ENCODE measurements at regions not wholly inside any gene's neighbourhood (a gene's known extent, or its start where the extent isn't known, plus 50 kb on each side); places are given as distances from the start of the nearest gene placed in this dataset.
"Not testable (repeated sequence)": the region's sequence is repeated elsewhere in the genome, so short reads cannot be mapped to it uniquely, and the experiment has no call there.

DNA sequence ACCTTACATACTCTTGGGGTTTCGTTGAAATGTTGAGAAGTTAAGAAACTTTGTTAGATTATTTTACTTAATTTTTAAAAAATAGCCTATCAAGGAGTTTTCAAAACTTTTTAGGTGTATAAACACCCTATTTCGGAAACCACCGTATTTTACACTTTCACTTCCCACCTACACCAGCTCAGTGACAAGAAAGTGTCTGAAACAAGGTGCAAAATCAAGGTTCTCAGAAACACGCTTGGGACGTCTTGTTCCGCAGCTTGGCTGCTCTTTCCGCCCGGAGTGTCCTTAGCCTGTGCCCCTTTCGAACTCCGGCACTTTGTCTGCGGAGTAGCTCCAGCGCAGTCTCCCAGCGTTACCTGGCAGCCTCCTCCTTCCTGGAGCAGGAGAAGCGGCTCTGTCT lies 233.8 kb upstream of the PLGLB1 start:
- TF ChIP-seq, protein P1, sequence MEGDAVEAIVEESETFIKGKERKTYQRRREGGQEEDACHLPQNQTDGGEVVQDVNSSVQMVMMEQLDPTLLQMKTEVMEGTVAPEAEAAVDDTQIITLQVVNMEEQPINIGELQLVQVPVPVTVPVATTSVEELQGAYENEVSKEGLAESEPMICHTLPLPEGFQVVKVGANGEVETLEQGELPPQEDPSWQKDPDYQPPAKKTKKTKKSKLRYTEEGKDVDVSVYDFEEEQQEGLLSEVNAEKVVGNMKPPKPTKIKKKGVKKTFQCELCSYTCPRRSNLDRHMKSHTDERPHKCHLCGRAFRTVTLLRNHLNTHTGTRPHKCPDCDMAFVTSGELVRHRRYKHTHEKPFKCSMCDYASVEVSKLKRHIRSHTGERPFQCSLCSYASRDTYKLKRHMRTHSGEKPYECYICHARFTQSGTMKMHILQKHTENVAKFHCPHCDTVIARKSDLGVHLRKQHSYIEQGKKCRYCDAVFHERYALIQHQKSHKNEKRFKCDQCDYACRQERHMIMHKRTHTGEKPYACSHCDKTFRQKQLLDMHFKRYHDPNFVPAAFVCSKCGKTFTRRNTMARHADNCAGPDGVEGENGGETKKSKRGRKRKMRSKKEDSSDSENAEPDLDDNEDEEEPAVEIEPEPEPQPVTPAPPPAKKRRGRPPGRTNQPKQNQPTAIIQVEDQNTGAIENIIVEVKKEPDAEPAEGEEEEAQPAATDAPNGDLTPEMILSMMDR (IDR thresholded peaks at IDR 0.05 in 2 of 3, conservative IDR thresholded peaks at IDR 0.05 in 1 of 3; ENCODE audit: borderline replicate concordance in 1 of 3, insufficient read depth in 1 of 3, low read depth in 2 of 3, low read length in 2 of 3) = not testable (repeated sequence)
- TF ChIP-seq, protein P2, sequence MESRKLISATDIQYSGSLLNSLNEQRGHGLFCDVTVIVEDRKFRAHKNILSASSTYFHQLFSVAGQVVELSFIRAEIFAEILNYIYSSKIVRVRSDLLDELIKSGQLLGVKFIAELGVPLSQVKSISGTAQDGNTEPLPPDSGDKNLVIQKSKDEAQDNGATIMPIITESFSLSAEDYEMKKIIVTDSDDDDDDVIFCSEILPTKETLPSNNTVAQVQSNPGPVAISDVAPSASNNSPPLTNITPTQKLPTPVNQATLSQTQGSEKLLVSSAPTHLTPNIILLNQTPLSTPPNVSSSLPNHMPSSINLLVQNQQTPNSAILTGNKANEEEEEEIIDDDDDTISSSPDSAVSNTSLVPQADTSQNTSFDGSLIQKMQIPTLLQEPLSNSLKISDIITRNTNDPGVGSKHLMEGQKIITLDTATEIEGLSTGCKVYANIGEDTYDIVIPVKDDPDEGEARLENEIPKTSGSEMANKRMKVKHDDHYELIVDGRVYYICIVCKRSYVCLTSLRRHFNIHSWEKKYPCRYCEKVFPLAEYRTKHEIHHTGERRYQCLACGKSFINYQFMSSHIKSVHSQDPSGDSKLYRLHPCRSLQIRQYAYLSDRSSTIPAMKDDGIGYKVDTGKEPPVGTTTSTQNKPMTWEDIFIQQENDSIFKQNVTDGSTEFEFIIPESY (IDR thresholded peaks at IDR 0.05; ENCODE audit: extremely low read depth, insufficient replicate concordance, low read length) = not testable (repeated sequence)
- TF ChIP-seq POLR2A (IDR thresholded peaks at IDR 0.05; ENCODE audit: borderline replicate concordance, extremely low read depth, insufficient read depth, insufficient read length); POLR2AphosphoS5 (IDR thresholded peaks at IDR 0.05; ENCODE audit: low read depth, low read length): not testable (repeated sequence)
- TF ChIP-seq, protein P3, sequence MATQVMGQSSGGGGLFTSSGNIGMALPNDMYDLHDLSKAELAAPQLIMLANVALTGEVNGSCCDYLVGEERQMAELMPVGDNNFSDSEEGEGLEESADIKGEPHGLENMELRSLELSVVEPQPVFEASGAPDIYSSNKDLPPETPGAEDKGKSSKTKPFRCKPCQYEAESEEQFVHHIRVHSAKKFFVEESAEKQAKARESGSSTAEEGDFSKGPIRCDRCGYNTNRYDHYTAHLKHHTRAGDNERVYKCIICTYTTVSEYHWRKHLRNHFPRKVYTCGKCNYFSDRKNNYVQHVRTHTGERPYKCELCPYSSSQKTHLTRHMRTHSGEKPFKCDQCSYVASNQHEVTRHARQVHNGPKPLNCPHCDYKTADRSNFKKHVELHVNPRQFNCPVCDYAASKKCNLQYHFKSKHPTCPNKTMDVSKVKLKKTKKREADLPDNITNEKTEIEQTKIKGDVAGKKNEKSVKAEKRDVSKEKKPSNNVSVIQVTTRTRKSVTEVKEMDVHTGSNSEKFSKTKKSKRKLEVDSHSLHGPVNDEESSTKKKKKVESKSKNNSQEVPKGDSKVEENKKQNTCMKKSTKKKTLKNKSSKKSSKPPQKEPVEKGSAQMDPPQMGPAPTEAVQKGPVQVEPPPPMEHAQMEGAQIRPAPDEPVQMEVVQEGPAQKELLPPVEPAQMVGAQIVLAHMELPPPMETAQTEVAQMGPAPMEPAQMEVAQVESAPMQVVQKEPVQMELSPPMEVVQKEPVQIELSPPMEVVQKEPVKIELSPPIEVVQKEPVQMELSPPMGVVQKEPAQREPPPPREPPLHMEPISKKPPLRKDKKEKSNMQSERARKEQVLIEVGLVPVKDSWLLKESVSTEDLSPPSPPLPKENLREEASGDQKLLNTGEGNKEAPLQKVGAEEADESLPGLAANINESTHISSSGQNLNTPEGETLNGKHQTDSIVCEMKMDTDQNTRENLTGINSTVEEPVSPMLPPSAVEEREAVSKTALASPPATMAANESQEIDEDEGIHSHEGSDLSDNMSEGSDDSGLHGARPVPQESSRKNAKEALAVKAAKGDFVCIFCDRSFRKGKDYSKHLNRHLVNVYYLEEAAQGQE (IDR thresholded peaks at IDR 0.05; ENCODE audit: low read depth) = not testable (repeated sequence)
